ENCODE measurements at regions not wholly inside any gene's neighbourhood (a gene's known extent, or its start where the extent isn't known, plus 50 kb on each side); places are given as distances from the start of the nearest gene placed in this dataset.

GRCh38 chr13:58869566-58869965 lies 1238.0 kb downstream of the PCDH17 start:
- CTCF ChIA-PET = no interaction called here
- POLR2A ChIA-PET = no interaction called here
- TF ChIP-seq CTCF (IDR thresholded peaks at IDR 0.05; ENCODE audit: insufficient read depth, low read length, missing control alignments) = no peak
- no peak overlapping the region for H3K4me3 ChIP-seq (ENCODE audit: low read depth, low read length)
- DNase-seq (ENCODE audit: low read depth, low spot score) = no peak

- TF ChIP-seq CTCF (IDR thresholded peaks at IDR 0.05; ENCODE audit: insufficient read depth, low read length, missing control alignments) = no peak
- ChIA-PET POLR2A (no interaction called here), CTCF (no interaction called here)
- no peak overlapping the region for H3K4me3 ChIP-seq (ENCODE audit: low read depth, low read length)
- no peak for DNase-seq (ENCODE audit: low read depth, low spot score)
These were observed 1244.9 kb downstream of the PCDH17 start for GRCh38 chr13:58876473-58876872.

- DNase-seq (ENCODE audit: low read depth, low spot score) = no peak
- ChIA-PET CTCF (no interaction called here), POLR2A (no interaction called here)
- no peak overlapping the region for H3K4me3 ChIP-seq (ENCODE audit: low read depth, low read length)
- no peak for TF ChIP-seq CTCF (IDR thresholded peaks at IDR 0.05; ENCODE audit: insufficient read depth, low read length, missing control alignments)
These were observed 1247.6 kb downstream of the PCDH17 start for GRCh38 chr13:58879114-58879513.

GRCh38 chr13:58882516-58882915 lies 1251.0 kb downstream of the PCDH17 start:
- TF ChIP-seq CTCF (IDR thresholded peaks at IDR 0.05; ENCODE audit: insufficient read depth, low read length, missing control alignments) = no peak
- POLR2A ChIA-PET = no interaction called here
- CTCF ChIA-PET = no interaction called here
- no peak overlapping the region for H3K4me3 ChIP-seq (ENCODE audit: low read depth, low read length)
- no peak for DNase-seq (ENCODE audit: low read depth, low spot score)

GRCh38 chr13:58883405-58883804 lies 1251.9 kb downstream of the PCDH17 start:
- CTCF ChIA-PET = no interaction called here
- H3K4me3 ChIP-seq (ENCODE audit: low read depth, low read length) = no peak overlapping the region
- TF ChIP-seq CTCF (IDR thresholded peaks at IDR 0.05; ENCODE audit: insufficient read depth, low read length, missing control alignments) = no peak
- POLR2A ChIA-PET = no interaction called here
- no peak for DNase-seq (ENCODE audit: low read depth, low spot score)

- CTCF ChIA-PET = no interaction called here
- POLR2A ChIA-PET = no interaction called here
These were observed 1253.0 kb downstream of the PCDH17 start for GRCh38 chr13:58884353-58885209.

More at GRCh38 chr13:58884353-58885209, 1253.0 kb downstream of the PCDH17 start:
- no peak overlapping the region for H3K4me3 ChIP-seq (ENCODE audit: low read depth, low read length)
- no peak for TF ChIP-seq CTCF (IDR thresholded peaks at IDR 0.05; ENCODE audit: insufficient read depth, low read length, missing control alignments)
- DNase-seq (ENCODE audit: low read depth, low spot score) = no peak
